ENCODE measurements at regions not wholly inside any gene's neighbourhood (a gene's known extent, or its start where the extent isn't known, plus 50 kb on each side); places are given as distances from the start of the nearest gene placed in this dataset.
A peak's percentile ranks its signal among the peaks of the same experiment; 100 is the strongest.

- TF ChIP-seq E2F4 (IDR thresholded peaks at IDR 0.05; ENCODE audit: low read depth, low read length) (no peak), REST (IDR thresholded peaks at IDR 0.05; ENCODE audit: low read depth, low read length) (no peak), CUX1 (IDR thresholded peaks at IDR 0.05; ENCODE audit: insufficient replicate concordance, low read depth, low read length) (no peak), BACH1 (IDR thresholded peaks at IDR 0.05; ENCODE audit: borderline replicate concordance) (no peak), ATF2 (IDR thresholded peaks at IDR 0.05; ENCODE audit: low read length) (peak; percentile 29; the same call in 1 of the 2 replicates), CREM (IDR thresholded peaks at IDR 0.05; ENCODE audit: low read depth) (no peak), ESRRA (IDR thresholded peaks at IDR 0.05; ENCODE audit: low read length) (no peak), ZNF24 (IDR thresholded peaks at IDR 0.05) (no peak), IRF3 (IDR thresholded peaks at IDR 0.05) (no peak), ATF7 (IDR thresholded peaks at IDR 0.05; ENCODE audit: low read depth) (peak; percentile 72), NRF1 (conservative IDR thresholded peaks at IDR 0.05; ENCODE audit: low read depth, low read length) (no peak), ATF3 (IDR thresholded peaks at IDR 0.05; ENCODE audit: borderline replicate concordance, extremely low read depth, low read depth, low read length) (no peak), E4F1 (IDR thresholded peaks at IDR 0.05; ENCODE audit: borderline replicate concordance, partially characterized antibody) (no peak), JUND (IDR thresholded peaks at IDR 0.05; ENCODE audit: low read depth, low read length) (no peak), NBN (IDR thresholded peaks at IDR 0.05) (no peak)
Observed at GRCh38 chr3:102036472-102036871, 187.2 kb downstream of the NFKBIZ start (continued).
